ENCODE measurements at regions not wholly inside any gene's neighbourhood (a gene's known extent, or its start where the extent isn't known, plus 50 kb on each side); places are given as distances from the start of the nearest gene placed in this dataset.

- TF ChIP-seq CTCF (IDR thresholded peaks at IDR 0.05) (no peak), POLR2A (IDR thresholded peaks at IDR 0.05) (no peak)
Measured at GRCh38 chr7:120218712-120219111, 54.3 kb upstream of the KCND2 start.

Data from vagina (tissue), 2 donors.